ENCODE measurements at regions not wholly inside any gene's neighbourhood (a gene's known extent, or its start where the extent isn't known, plus 50 kb on each side); places are given as distances from the start of the nearest gene placed in this dataset.

DNA sequence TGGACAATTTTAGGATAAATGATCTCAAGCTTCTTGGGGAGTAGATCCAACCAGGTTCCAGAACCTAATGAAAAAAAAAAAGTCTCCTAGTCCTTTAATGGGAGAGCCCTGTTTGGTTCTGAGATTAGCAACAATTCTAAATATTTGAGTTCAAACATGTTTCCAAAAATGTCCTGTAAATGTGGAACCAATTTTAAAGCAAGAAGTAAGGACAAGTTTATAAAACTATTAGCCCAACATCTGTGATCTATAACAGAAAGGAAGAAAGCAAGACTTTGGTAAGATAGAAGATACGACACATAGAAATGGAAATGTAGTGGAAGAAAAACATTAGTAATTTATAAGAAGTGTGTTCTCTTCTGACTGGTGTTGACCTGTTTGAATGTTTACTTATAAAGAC is 79.7 kb upstream of the SLC5A12 start:
- DNase-seq (ENCODE audit: low spot score), result no peak
- Mint-ChIP-seq H3K27me3 (ENCODE audit: low read depth) (no peaks in the 10 kb centered on the region), H3K4me1 (ENCODE audit: low read depth) (no peaks in the 10 kb centered on the region), H3K4me3 (ENCODE audit: unreplicated experiment) (no peak overlapping the region), H3K9me3 (ENCODE audit: low read depth) (peaks cover 4% of the 10 kb centered on the region), H3K27ac (ENCODE audit: unreplicated experiment) (no peak overlapping the region), H3K36me3 (ENCODE audit: low read depth) (no peaks in the 10 kb centered on the region)
- TF ChIP-seq, protein P1, sequence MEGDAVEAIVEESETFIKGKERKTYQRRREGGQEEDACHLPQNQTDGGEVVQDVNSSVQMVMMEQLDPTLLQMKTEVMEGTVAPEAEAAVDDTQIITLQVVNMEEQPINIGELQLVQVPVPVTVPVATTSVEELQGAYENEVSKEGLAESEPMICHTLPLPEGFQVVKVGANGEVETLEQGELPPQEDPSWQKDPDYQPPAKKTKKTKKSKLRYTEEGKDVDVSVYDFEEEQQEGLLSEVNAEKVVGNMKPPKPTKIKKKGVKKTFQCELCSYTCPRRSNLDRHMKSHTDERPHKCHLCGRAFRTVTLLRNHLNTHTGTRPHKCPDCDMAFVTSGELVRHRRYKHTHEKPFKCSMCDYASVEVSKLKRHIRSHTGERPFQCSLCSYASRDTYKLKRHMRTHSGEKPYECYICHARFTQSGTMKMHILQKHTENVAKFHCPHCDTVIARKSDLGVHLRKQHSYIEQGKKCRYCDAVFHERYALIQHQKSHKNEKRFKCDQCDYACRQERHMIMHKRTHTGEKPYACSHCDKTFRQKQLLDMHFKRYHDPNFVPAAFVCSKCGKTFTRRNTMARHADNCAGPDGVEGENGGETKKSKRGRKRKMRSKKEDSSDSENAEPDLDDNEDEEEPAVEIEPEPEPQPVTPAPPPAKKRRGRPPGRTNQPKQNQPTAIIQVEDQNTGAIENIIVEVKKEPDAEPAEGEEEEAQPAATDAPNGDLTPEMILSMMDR (IDR thresholded peaks at IDR 0.05), result no peak

DNA sequence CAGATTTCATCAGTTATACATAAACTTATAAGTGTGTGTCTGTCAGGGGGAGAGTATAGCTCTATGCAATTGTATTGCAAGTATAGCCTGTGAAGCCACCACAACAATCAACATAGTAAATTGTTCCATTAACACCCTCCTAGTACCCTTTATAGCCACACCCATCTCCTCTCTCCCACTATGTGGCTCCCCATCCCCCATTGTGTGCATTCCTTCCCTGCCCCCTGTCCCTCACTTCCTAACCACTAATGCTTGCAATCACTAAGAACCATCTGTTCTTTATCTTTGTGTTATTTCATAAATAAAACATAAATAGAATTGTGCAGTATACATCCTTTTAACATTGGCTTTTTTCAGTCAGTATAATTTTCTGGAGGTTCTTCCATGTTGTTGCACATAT is 83.1 kb upstream of the SLC5A12 start:
- no peaks in the 10 kb centered on the region for H3K36me3 Mint-ChIP-seq (ENCODE audit: low read depth)
- TF ChIP-seq, protein P1 (IDR thresholded peaks at IDR 0.05), result no peak
- peaks cover 4% of the 10 kb centered on the region for H3K9me3 Mint-ChIP-seq (ENCODE audit: low read depth)
- no peak overlapping the region for H3K4me3 Mint-ChIP-seq (ENCODE audit: unreplicated experiment)
- no peak overlapping the region for H3K27ac Mint-ChIP-seq (ENCODE audit: unreplicated experiment)
- no peak for DNase-seq (ENCODE audit: low spot score)
- no peaks in the 10 kb centered on the region for H3K27me3 Mint-ChIP-seq (ENCODE audit: low read depth)
- H3K4me1 Mint-ChIP-seq (ENCODE audit: low read depth), result no peaks in the 10 kb centered on the region

DNA sequence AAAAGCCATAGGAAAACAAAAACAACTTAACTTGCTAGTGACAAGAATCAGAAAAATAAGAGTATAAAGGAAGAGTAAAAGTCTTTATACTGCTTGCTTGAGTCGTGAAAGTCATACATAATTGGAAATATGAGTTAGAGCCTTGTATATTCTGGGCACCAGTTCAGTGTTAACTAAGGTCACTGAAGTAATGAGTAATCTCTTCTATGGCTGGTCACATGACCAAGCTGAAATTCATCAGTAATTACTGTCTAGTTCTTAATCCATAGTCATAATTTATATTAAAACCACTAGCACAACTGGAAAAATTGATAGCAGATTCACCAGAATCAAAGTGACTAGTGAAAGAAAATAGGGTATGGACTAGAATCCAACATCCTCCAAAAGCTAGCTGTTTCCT is 84.4 kb upstream of the SLC5A12 start:
- Mint-ChIP-seq H3K4me3 (ENCODE audit: unreplicated experiment) (no peak overlapping the region), H3K36me3 (ENCODE audit: low read depth) (no peaks in the 10 kb centered on the region), H3K9me3 (ENCODE audit: low read depth) (peaks cover 4% of the 10 kb centered on the region), H3K4me1 (ENCODE audit: low read depth) (no peaks in the 10 kb centered on the region), H3K27ac (ENCODE audit: unreplicated experiment) (no peak overlapping the region), H3K27me3 (ENCODE audit: low read depth) (no peaks in the 10 kb centered on the region)
- TF ChIP-seq, protein P1 (IDR thresholded peaks at IDR 0.05), result no peak
- no peak for DNase-seq (ENCODE audit: low spot score)

DNA sequence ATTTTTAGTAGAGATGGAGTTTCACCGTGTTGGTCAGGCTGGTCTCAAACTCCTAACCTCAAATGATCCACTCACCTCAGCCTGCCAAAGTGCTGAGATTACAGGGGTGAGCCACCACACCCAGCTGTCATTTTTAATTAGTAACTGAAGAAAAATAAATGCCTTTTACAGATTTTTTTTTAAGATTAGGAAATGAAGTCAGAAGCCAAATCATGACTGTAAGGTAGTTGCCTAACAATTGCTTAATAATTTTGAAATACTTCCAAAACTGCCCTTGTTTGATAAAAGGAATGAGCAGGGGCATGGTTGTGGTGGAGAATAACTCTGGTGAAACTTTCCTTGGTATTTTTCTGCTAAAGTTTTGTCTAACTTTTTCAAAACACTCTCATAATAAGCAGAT is 98.9 kb upstream of the SLC5A12 start:
- H3K9me3 Mint-ChIP-seq (ENCODE audit: low read depth), result peaks cover 21% of the 10 kb centered on the region
- H3K36me3 Mint-ChIP-seq (ENCODE audit: low read depth), result peaks cover 10% of the 10 kb centered on the region
- no peaks in the 10 kb centered on the region for H3K27me3 Mint-ChIP-seq (ENCODE audit: low read depth)
- no peak overlapping the region for H3K27ac Mint-ChIP-seq (ENCODE audit: unreplicated experiment)
- no peak overlapping the region for H3K4me3 Mint-ChIP-seq (ENCODE audit: unreplicated experiment)
- peaks cover 8% of the 10 kb centered on the region for H3K4me1 Mint-ChIP-seq (ENCODE audit: low read depth)
- TF ChIP-seq, protein P1 (IDR thresholded peaks at IDR 0.05), result no peak
- DNase-seq (ENCODE audit: low spot score), result no peak

DNA sequence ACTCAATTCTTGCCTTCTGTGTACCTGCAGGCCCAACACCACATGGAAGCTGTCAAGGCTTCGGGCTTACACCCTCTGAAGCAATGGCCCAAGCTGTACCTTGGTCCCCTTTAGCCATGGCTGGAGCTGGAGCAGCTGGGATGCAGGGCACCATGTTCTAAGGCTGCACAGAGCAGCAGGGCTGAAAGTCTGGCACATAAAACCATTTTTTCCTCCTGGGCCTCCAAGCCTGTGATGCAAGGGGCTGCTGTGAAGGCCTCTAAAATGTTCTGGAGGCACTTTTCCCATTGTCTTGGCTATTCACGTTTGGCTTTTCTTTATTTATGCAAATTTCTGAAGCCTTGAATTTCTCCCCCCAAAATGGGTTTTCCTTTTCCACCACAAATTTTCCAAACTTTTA is 102.1 kb upstream of the SLC5A12 start:
- TF ChIP-seq, protein P1 (IDR thresholded peaks at IDR 0.05), result no peak
- Mint-ChIP-seq H3K4me1 (ENCODE audit: low read depth) (peaks cover 20% of the 10 kb centered on the region), H3K27ac (ENCODE audit: unreplicated experiment) (no peak overlapping the region), H3K9me3 (ENCODE audit: low read depth) (peaks cover 19% of the 10 kb centered on the region), H3K4me3 (ENCODE audit: unreplicated experiment) (no peak overlapping the region), H3K36me3 (ENCODE audit: low read depth) (peaks cover 8% of the 10 kb centered on the region), H3K27me3 (ENCODE audit: low read depth) (no peaks in the 10 kb centered on the region)
- DNase-seq (ENCODE audit: low spot score), result no peak
